Right lobe of liver (tissue), 6 donors: ENCODE measurements at regions not wholly inside any gene's neighbourhood (a gene's known extent, or its start where the extent isn't known, plus 50 kb on each side); places are given as distances from the start of the nearest gene placed in this dataset.

Source experiments
- ATAC-seq, 4 donors: fragments of 200-7000 bp; cut with Tn5 transposase; one replicate each; pipeline ENCODE4 v1.9.1; 2020; ENCODE audit warnings: mild to moderate bottlenecking in 4 of 4, moderate library complexity in 4 of 4
- DNase-seq, 3 donors: peaks; one replicate each; pipeline ENCODE4 v3.0.0-alpha.2; 2020
- H3K27ac ChIP-seq, 3 donors: fragments of 200-600 bp; one replicate each; pipeline ENCODE4 v1.8.0; 2022
- H3K27me3 ChIP-seq, 2 donors: fragments of 200-600 bp; one replicate each; pipeline ENCODE4 v1.8.0; 2022
- H3K36me3 ChIP-seq, 4 donors: fragments of 200-600 bp; sonication (generic) in 1 of 4; one replicate each; pipeline versions ENCODE4 v1.5.1 to v1.8.0; 2017 to 2022; ENCODE audit warnings: control low read depth in 1 of 4
- H3K4me1 ChIP-seq, 4 donors: fragments of 200-600 bp; sonication (generic) in 1 of 4; one replicate each; pipeline versions ENCODE4 v1.5.1 to v1.8.0; 2017 to 2022; ENCODE audit warnings: control low read depth in 1 of 4
- H3K4me3 ChIP-seq, 3 donors: fragments of 200-600 bp; one replicate each; pipeline ENCODE4 v1.8.0; 2022
- H3K9me3 ChIP-seq, 4 donors: fragments of 200-600 bp; sonication (generic) in 1 of 4; one replicate each; pipeline versions ENCODE4 v1.5.1 to v1.8.0; 2017 to 2022; ENCODE audit warnings: control low read depth in 1 of 4
- POLR2A ChIP-seq: fragments of 450-650 bp; IDR thresholded peaks from one replicate; pipeline ENCODE4 v1.6.1; 2017; ENCODE audit warnings: antibody characterized with exemption, mild to moderate bottlenecking
- WGBS: methylation state at CpG from one replicate; pipeline ENCODE4 v1.1.6; 2018; ENCODE audit warnings: low coverage, low lambda C conversion rate; ENCODE audit not compliant: insufficient coverage; ENCODE audit errors: missing lambda C conversion rate; 5-methylcytosine and 5-hydroxymethylcytosine counted together
- intact Hi-C, 2 donors: fragments of 100-400 bp; cut with DNase I; formaldehyde crosslinking; loops; one replicate each; pipeline versions ENCODE4 v1.11.2 to v1.14.1; 2022
- TF ChIP-seq, protein P1 (sequence below), 4 donors: fragments of 200-600 bp in 3 of 4; fragments of 450-650 bp in 1 of 4; IDR thresholded peaks; one replicate each; pipeline versions ENCODE4 v1.5.1 to v1.8.0; 2016 to 2022; ENCODE audit warnings: antibody characterized with exemption in 4 of 4, mild to moderate bottlenecking in 2 of 4
- donor health status: DM: no; HTN: yes; CAD: no.
- donor health status: DM: no; HTN: no; CAD: no.
- donor health status: DM: no; HTN: no; CAD: no.
- donor health status: DM: no; HTN: yes; CAD: no.
- donor health status: DM: no; HTN: yes; CAD: no.

DNA sequence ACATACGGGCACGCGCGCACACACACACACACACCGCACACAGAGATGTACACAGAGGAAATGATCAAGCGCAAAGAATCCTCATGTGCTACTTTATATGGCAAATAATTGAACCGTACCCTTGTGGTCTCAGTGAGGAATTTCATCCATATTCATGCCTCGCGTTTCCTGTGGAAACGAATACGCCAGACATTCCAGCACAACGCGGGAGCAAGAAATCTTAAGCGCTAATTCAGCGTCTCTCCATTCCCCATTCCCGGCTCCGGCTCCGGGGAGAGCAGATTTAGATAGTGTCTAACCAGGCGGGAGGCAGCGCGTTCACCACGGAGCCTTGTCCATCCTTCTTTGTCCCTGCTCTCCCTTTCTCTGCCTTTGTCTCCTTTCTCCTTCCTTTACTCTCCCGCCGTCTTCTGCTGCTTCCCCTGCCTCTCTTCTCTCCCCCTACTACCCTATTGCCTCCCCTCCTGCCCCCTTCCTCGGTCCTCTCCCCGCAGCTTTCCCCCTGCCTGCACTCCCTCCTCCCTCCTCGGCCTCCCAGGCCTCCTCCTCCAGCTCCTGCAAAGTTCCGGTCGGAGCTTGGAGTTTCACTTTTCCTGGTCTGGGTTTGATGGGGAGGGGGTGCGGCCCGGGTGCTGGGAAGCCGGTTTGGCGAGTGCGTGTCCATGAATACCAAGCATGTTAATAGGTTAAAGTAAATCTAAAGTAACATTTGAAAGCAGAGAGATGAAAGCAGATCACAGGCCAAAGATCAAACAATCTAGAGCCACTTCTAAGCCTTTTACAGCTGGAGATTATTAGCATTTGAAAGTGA, 579.3 kb downstream of the BUD13 start:
- Histone ChIP-seq H3K4me1 (no peaks in the 10 kb centered on the region), H3K36me3 (no peaks in the 10 kb centered on the region), H3K4me3 (peak overlapping the region; percentile 3 to 24 (median 20)), H3K9me3 (no peaks in the 10 kb centered on the region), H3K27ac (no peak overlapping the region), H3K27me3 (no peaks in the 10 kb centered on the region)
- ATAC-seq (peak; percentile 28 to 54 (median 42)), DNase-seq (no peak)
- WGBS = 4% methylated on average over 10 of the region's 34 CpGs
- intact Hi-C loops = no loop called here
- TF ChIP-seq, protein P1, sequence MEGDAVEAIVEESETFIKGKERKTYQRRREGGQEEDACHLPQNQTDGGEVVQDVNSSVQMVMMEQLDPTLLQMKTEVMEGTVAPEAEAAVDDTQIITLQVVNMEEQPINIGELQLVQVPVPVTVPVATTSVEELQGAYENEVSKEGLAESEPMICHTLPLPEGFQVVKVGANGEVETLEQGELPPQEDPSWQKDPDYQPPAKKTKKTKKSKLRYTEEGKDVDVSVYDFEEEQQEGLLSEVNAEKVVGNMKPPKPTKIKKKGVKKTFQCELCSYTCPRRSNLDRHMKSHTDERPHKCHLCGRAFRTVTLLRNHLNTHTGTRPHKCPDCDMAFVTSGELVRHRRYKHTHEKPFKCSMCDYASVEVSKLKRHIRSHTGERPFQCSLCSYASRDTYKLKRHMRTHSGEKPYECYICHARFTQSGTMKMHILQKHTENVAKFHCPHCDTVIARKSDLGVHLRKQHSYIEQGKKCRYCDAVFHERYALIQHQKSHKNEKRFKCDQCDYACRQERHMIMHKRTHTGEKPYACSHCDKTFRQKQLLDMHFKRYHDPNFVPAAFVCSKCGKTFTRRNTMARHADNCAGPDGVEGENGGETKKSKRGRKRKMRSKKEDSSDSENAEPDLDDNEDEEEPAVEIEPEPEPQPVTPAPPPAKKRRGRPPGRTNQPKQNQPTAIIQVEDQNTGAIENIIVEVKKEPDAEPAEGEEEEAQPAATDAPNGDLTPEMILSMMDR (IDR thresholded peaks at IDR 0.05) = no peak
- no peak for TF ChIP-seq POLR2A

GRCh38 chr11:116192509-116193210, 580.1 kb downstream of the BUD13 start:
- intact Hi-C loops = no loop called here
- no peak for TF ChIP-seq POLR2A
- TF ChIP-seq, protein P1 (IDR thresholded peaks at IDR 0.05) = no peak
- DNase-seq (no peak), ATAC-seq (peak in 1 of 4 donors; percentile 7)
- no peaks in the 10 kb centered on the region for H3K4me1 ChIP-seq
- no peaks in the 10 kb centered on the region for H3K36me3 ChIP-seq
- H3K4me3 ChIP-seq = no peak overlapping the region
- H3K9me3 ChIP-seq = no peaks in the 10 kb centered on the region
- H3K27me3 ChIP-seq = no peaks in the 10 kb centered on the region
- 33% methylated on average over 6 of the region's 12 CpGs for WGBS
- H3K27ac ChIP-seq = no peak overlapping the region

DNA sequence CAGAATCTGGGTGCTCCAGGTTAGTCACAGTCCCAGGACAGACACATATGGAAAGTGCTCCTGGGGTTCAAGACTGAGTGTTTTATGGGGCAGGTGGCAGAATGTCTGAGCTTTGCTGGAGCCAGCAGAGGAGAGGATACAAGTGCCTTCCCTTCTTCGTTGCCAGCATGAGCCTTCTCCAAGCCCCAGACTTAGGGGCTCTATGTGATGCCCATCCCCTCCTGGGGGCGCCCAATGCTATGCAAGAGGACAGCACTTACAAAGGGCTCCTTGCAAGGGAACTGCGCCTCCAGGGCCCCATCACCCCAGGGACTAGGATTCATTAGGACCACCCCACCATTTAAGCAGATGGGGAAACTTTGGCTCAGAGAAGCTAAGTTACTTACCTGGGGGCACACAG, 581.9 kb downstream of the BUD13 start:
- no peaks in the 10 kb centered on the region for H3K27me3 ChIP-seq
- no peak overlapping the region for H3K4me3 ChIP-seq
- DNase-seq (no peak), ATAC-seq (no peak)
- no peaks in the 10 kb centered on the region for H3K36me3 ChIP-seq
- H3K27ac ChIP-seq = no peak overlapping the region
- no peak for TF ChIP-seq POLR2A
- TF ChIP-seq, protein P1 (IDR thresholded peaks at IDR 0.05) = no peak
- H3K4me1 ChIP-seq = no peaks in the 10 kb centered on the region
- no CpG with 5 or more reads among the region's 3 CpGs for WGBS
- intact Hi-C loops = no loop called here
- H3K9me3 ChIP-seq = no peaks in the 10 kb centered on the region

DNA sequence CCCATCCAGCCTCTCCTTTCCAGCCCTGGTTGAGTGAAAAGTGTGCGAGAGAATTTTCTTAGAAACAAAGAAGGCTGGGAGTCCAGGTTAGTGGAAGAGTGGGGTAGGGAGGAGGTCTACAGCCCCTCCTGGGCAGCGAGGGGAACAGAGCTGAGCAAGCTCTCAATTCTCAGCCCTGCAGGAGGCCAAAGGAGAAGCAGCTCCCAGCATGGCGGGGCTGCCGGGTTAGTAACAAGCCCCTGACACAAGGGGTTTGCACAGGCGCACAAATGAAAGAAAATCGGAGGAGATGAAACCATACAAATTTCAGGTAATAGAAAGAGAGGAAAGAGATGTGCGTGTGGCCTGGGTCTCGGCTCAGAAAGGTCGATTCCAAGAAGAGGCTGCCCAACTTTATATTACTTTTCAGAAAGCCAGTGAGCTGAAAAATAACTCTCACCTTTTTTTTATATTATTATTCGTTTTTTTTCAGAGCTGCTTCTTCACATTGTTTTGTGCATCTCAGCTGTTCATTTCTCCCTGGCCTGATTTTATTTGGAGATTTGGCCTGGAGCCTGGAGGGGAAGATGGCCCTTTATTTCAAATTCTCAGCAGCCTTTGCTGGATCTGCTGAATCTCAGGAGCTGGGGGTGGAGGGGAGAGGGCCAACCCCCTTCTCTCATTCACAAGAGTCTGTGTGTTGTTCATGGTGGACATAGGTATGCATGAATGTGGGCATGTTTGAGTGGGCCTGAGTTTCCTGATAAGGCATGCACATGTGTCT, 583.2 kb downstream of the BUD13 start:
- 49% methylated on average over 10 of the region's 10 CpGs for WGBS
- Histone ChIP-seq H3K4me1 (no peaks in the 10 kb centered on the region), H3K4me3 (no peak overlapping the region), H3K27me3 (no peaks in the 10 kb centered on the region), H3K36me3 (no peaks in the 10 kb centered on the region), H3K27ac (no peak overlapping the region), H3K9me3 (no peaks in the 10 kb centered on the region)
- ATAC-seq = no peak
- DNase-seq = no peak
- intact Hi-C loops = no loop called here
- TF ChIP-seq, protein P1 (IDR thresholded peaks at IDR 0.05) = no peak
- no peak for TF ChIP-seq POLR2A
